H1 (cell line): ENCODE measurements at regions not wholly inside any gene's neighbourhood (a gene's known extent, or its start where the extent isn't known, plus 50 kb on each side); places are given as distances from the start of the nearest gene placed in this dataset.

Source experiments
- CTCF ChIA-PET: fragments of 300-600 bp; sonication (Branson Sonifier 250); formaldehyde crosslinking; loops from one replicate; lab custom pipeline; 2021; ENCODE audit not compliant: partially characterized antibody; lab: Charles Lee
- POLR2A ChIA-PET: fragments of 300-600 bp; sonication (Branson Sonifier 250); formaldehyde crosslinking; loops from one replicate; lab custom pipeline; 2021; ENCODE audit warnings: inconsistent platforms; ENCODE audit not compliant: partially characterized antibody; lab: Charles Lee
- DNase-seq, 2 experiments: peaks; one replicate each; pipeline versions ENCODE4 v3.0.0 to v3.0.0-alpha.2; 2010 to 2022; ENCODE audit warnings: low spot score in 2 of 2, low read depth in 1 of 2, mixed read lengths in 1 of 2
- FAIRE-seq: peaks from 2 replicates; lab custom pipeline; 2011; peaks lifted over from hg19 to GRCh38; lab: Jason Lieb, UNC
- H2AFZ ChIP-seq: 2 replicates; pipeline ENCODE4 v1.8.1; 2012; ENCODE audit warnings: low read length, inconsistent platforms
- H2AK5ac ChIP-seq: 2 replicates; pipeline ENCODE4 v1.6.1; 2013; ENCODE audit warnings: low read depth, low read length
- H2BK120ac ChIP-seq: replicated peaks from 2 replicates; pipeline ENCODE3; 2013; ENCODE audit warnings: low read depth, low read length, inconsistent platforms
- H2BK12ac ChIP-seq: 2 replicates; pipeline ENCODE4 v1.6.1; 2013; ENCODE audit warnings: low read depth, low read length
- H2BK15ac ChIP-seq: 2 replicates; pipeline ENCODE4 v1.6.1; 2013; ENCODE audit warnings: low read length
- H2BK20ac ChIP-seq: 2 replicates; pipeline ENCODE4 v1.6.1; 2013; ENCODE audit warnings: low read length
- H2BK5ac ChIP-seq: 2 replicates; pipeline ENCODE4 v1.6.1; 2013; ENCODE audit warnings: low read depth, low read length
- H3K14ac ChIP-seq: 2 replicates; pipeline ENCODE4 v1.6.1; 2013; ENCODE audit warnings: inconsistent platforms; ENCODE audit not compliant: insufficient read length
- H3K18ac ChIP-seq: 2 replicates; pipeline ENCODE4 v1.6.1; 2013; ENCODE audit warnings: low read length; ENCODE audit errors: extremely low read depth
- H3K23ac ChIP-seq: 2 replicates; pipeline ENCODE4 v1.6.1; 2013; ENCODE audit warnings: inconsistent platforms; ENCODE audit not compliant: insufficient read length
- H3K23me2 ChIP-seq: 2 replicates; pipeline ENCODE4 v1.6.1; 2013; ENCODE audit warnings: low read depth, low read length
- H3K27ac ChIP-seq: 2 replicates; pipeline ENCODE4 v1.6.1; 2011; ENCODE audit warnings: low read depth, low read length, inconsistent platforms
- H3K27me3 ChIP-seq, 4 experiments: replicated peaks in 1 of 4; 1 replicate in 1 of 4; 2 replicates in 3 of 4; pipeline versions ENCODE4 v1.6.1 to v1.8.1; 2011 to 2013; ENCODE audit warnings: low read length in 3 of 4, mild to moderate bottlenecking in 3 of 4, inconsistent platforms in 2 of 4, mixed read lengths in 2 of 4, moderate library complexity in 1 of 4; ENCODE audit not compliant: control insufficient read depth in 3 of 4, insufficient read depth in 3 of 4; ENCODE audit errors: extremely low read depth in 1 of 4
- H3K36me3 ChIP-seq, 4 experiments: 2 replicates each; pipeline versions ENCODE4 v1.6.1 to v1.8.1; 2011 to 2013; ENCODE audit warnings: mild to moderate bottlenecking in 4 of 4, low read length in 3 of 4, moderate library complexity in 2 of 4, control low read depth in 1 of 4, inconsistent platforms in 1 of 4; ENCODE audit not compliant: insufficient read depth in 4 of 4, control insufficient read depth in 2 of 4
- H3K4ac ChIP-seq: replicated peaks from 2 replicates; pipeline ENCODE3; 2013; ENCODE audit warnings: low read length, low read depth, mixed read lengths, inconsistent platforms; ENCODE audit not compliant: insufficient read length
- H3K4me1 ChIP-seq, 4 experiments: replicated peaks in 1 of 4; 1 replicate in 1 of 4; 2 replicates in 3 of 4; pipeline versions ENCODE4 v1.6.1 to v1.8.1; 2011 to 2013; ENCODE audit warnings: low read length in 3 of 4, inconsistent platforms in 2 of 4, mixed read lengths in 1 of 4; ENCODE audit not compliant: insufficient read depth in 4 of 4, control insufficient read depth in 3 of 4
- H3K4me2 ChIP-seq, 2 experiments: 2 replicates each; pipeline versions ENCODE4 v1.6.1 to v1.8.1; 2011 to 2013; ENCODE audit warnings: low read depth in 2 of 2, low read length in 2 of 2, control low read depth in 1 of 2, inconsistent platforms in 1 of 2, mild to moderate bottlenecking in 1 of 2; ENCODE audit not compliant: insufficient read depth in 1 of 2
- H3K4me3 ChIP-seq, 4 experiments: fragments of 200-600, 300-600 bp in 1 of 4; sonication (generic), shearing (Covaris generic), sonication (Bioruptor Twin) in 1 of 4; 2 replicates each; pipeline versions ENCODE4 v1.5.1 to v1.8.1; 2011 to 2016; ENCODE audit warnings: low read length in 4 of 4, low read depth in 3 of 4, control low read depth in 2 of 4, inconsistent platforms in 2 of 4, mild to moderate bottlenecking in 2 of 4, mixed read lengths in 1 of 4, moderate library complexity in 1 of 4; ENCODE audit not compliant: insufficient read depth in 2 of 4; ENCODE audit errors: extremely low read depth in 1 of 4
- H3K56ac ChIP-seq: replicated peaks from 2 replicates; pipeline ENCODE3; 2013; ENCODE audit warnings: low read depth, mild to moderate bottlenecking, mixed read lengths, low read length, inconsistent platforms; ENCODE audit not compliant: insufficient read length
- H3K79me1 ChIP-seq: 2 replicates; pipeline ENCODE4 v1.6.1; 2013; ENCODE audit warnings: low read depth, low read length, control low read depth
- H3K79me2 ChIP-seq, 2 experiments: 2 replicates each; pipeline versions ENCODE4 v1.6.1 to v1.8.1; 2012 to 2013; ENCODE audit warnings: low read length in 2 of 2, mild to moderate bottlenecking in 2 of 2, inconsistent platforms in 1 of 2; ENCODE audit not compliant: insufficient read depth in 2 of 2, control insufficient read depth in 1 of 2
- H3K9ac ChIP-seq, 4 experiments: replicated peaks in 1 of 4; 1 replicate in 1 of 4; 2 replicates in 3 of 4; pipeline versions ENCODE4 v1.6.1 to v1.8.1; 2011 to 2013; ENCODE audit warnings: low read depth in 3 of 4, low read length in 3 of 4, control low read depth in 2 of 4, mild to moderate bottlenecking in 2 of 4, moderate library complexity in 2 of 4, inconsistent platforms in 1 of 4; ENCODE audit errors: extremely low read depth in 1 of 4
- H3K9me3 ChIP-seq, 2 experiments: 2 replicates each; pipeline versions ENCODE4 v1.6.1 to v1.8.1; 2012 to 2013; ENCODE audit warnings: mild to moderate bottlenecking in 2 of 2, moderate library complexity in 2 of 2, control low read depth in 1 of 2, inconsistent platforms in 1 of 2, low read depth in 1 of 2, low read length in 1 of 2, mixed read lengths in 1 of 2; ENCODE audit not compliant: insufficient read depth in 2 of 2
- H4K20me1 ChIP-seq, 2 experiments: replicated peaks in 1 of 2; 2 replicates each; pipeline versions ENCODE3 to v1.8.1; 2011 to 2013; ENCODE audit warnings: inconsistent platforms in 2 of 2, low read length in 2 of 2, mild to moderate bottlenecking in 1 of 2; ENCODE audit not compliant: insufficient read depth in 2 of 2, control insufficient read depth in 1 of 2
- H4K5ac ChIP-seq: 2 replicates; pipeline ENCODE4 v1.6.1; 2013; ENCODE audit warnings: low read length, low read depth, mixed read lengths, inconsistent platforms; ENCODE audit not compliant: insufficient read length
- H4K8ac ChIP-seq: 2 replicates; pipeline ENCODE4 v1.8.0; 2013; ENCODE audit warnings: mild to moderate bottlenecking, moderate library complexity, low read length, inconsistent platforms; ENCODE audit not compliant: insufficient read depth; ENCODE audit errors: extremely low read depth
- H4K91ac ChIP-seq: replicated peaks from 2 replicates; pipeline ENCODE3; 2013; ENCODE audit warnings: low read length, mixed read lengths, inconsistent platforms; ENCODE audit not compliant: insufficient read length
- CHD1 ChIP-seq: IDR thresholded peaks from 2 replicates; pipeline ENCODE4 v1.6.1; 2012; ENCODE audit warnings: low read depth, low read length, improper control_type of control experiment
- CTBP2 ChIP-seq: IDR thresholded peaks from 2 replicates; pipeline ENCODE4 v1.7.0; 2011; ENCODE audit warnings: borderline replicate concordance, mild to moderate bottlenecking, moderate library complexity, mixed read lengths, low read length; ENCODE audit not compliant: insufficient read depth, insufficient read length
- E2F6 ChIP-seq: IDR thresholded peaks from 2 replicates; pipeline ENCODE4 v1.6.1; 2012; ENCODE audit warnings: inconsistent platforms
- MAX ChIP-seq: IDR thresholded peaks from 2 replicates; pipeline ENCODE4 v1.6.1; 2012; ENCODE audit warnings: inconsistent platforms
- POLR2AphosphoS5 ChIP-seq: IDR thresholded peaks from 2 replicates; pipeline ENCODE4 v1.6.1; 2011; ENCODE audit warnings: low read depth, low read length
- RAD21 ChIP-seq, 2 experiments: IDR thresholded peaks in 1 of 2; conservative IDR thresholded peaks in 1 of 2; 2 replicates each; pipeline ENCODE4 v1.6.1; 2011; ENCODE audit warnings: low read depth in 2 of 2, low read length in 2 of 2, improper control_type of control experiment in 1 of 2, inconsistent platforms in 1 of 2, mild to moderate bottlenecking in 1 of 2, moderate library complexity in 1 of 2
- SIX5 ChIP-seq: IDR thresholded peaks from 2 replicates; pipeline ENCODE4 v1.6.1; 2011; ENCODE audit warnings: mild to moderate bottlenecking, low read depth, low read length
- SUZ12 ChIP-seq: fragments of 200-600 bp; sonication (generic); IDR thresholded peaks from 2 replicates; pipeline ENCODE4 v1.6.1; 2012; ENCODE audit warnings: mild to moderate bottlenecking, inconsistent platforms, low read length, moderate library complexity, mixed read lengths
- TBP ChIP-seq: IDR thresholded peaks from 2 replicates; pipeline ENCODE4 v1.6.1; 2011; ENCODE audit warnings: low read depth, low read length, improper control_type of control experiment
- TEAD4 ChIP-seq: IDR thresholded peaks from 2 replicates; pipeline ENCODE4 v1.6.1; 2012; ENCODE audit warnings: low read depth, low read length, inconsistent platforms, mixed read lengths
- USF2 ChIP-seq: IDR thresholded peaks from 2 replicates; pipeline ENCODE4 v1.6.1; 2011; ENCODE audit warnings: low read length, improper control_type of control experiment
- YY1 ChIP-seq: IDR thresholded peaks from 2 replicates; pipeline ENCODE4 v1.6.1; 2011; ENCODE audit warnings: low read depth, mild to moderate bottlenecking, low read length
- WGBS, 2 experiments: shearing (Covaris generic) in 1 of 2; methylation state at CpG; one replicate each; pipeline versions ENCODE4 v1.1.6 to v1.1.7; 2013 to 2015; ENCODE audit warnings: low lambda C conversion rate in 2 of 2, mixed read lengths in 2 of 2, inconsistent platforms in 1 of 2, low coverage in 1 of 2, missing lambda C conversion rate in 1 of 2; ENCODE audit not compliant: insufficient replicate concordance in 2 of 2, insufficient coverage in 1 of 2, insufficient read length in 1 of 2; ENCODE audit errors: extremely low coverage in 1 of 2, missing lambda C conversion rate in 1 of 2; 5-methylcytosine and 5-hydroxymethylcytosine counted together

- H3K27me3 ChIP-seq: no peaks in the 10 kb centered on the region
- no peaks in the 10 kb centered on the region for H4K20me1 ChIP-seq
- H2BK120ac ChIP-seq: no peak overlapping the region
- H2BK12ac ChIP-seq: no peak overlapping the region
- no peaks in the 10 kb centered on the region for H3K23me2 ChIP-seq
- H2BK5ac ChIP-seq: no peak overlapping the region
- H4K5ac ChIP-seq: no peak overlapping the region
- H3K4ac ChIP-seq: no peak overlapping the region
- H3K9me3 ChIP-seq: no peaks in the 10 kb centered on the region
- H3K79me2 ChIP-seq: no peaks in the 10 kb centered on the region
- no peak overlapping the region for H3K4me2 ChIP-seq
- H4K91ac ChIP-seq: no peak overlapping the region
- TF ChIP-seq POLR2AphosphoS5: no peak
- TF ChIP-seq YY1: no peak
- TF ChIP-seq E2F6: no peak
- no peak for TF ChIP-seq RAD21 (IDR thresholded peaks at IDR 0.05 in 1 of 2, conservative IDR thresholded peaks at IDR 0.05 in 1 of 2; ENCODE audit: low read depth in 2 of 2, low read length in 2 of 2)
- TF ChIP-seq SUZ12: no peak
- no peak for TF ChIP-seq CHD1
- TF ChIP-seq TEAD4: no peak
- TF ChIP-seq CTBP2: no peak
- no peak for TF ChIP-seq TBP
- no peak for TF ChIP-seq SIX5
- no peak for TF ChIP-seq MAX
- TF ChIP-seq USF2: no peak
- H2BK20ac ChIP-seq: no peak overlapping the region
- no peak overlapping the region for H3K9ac ChIP-seq
- H4K8ac ChIP-seq: no peak overlapping the region
- H2AFZ ChIP-seq: 0 out of 2 replicates have a peak overlapping the region, but pooled peaks have one; percentile 76
- H3K79me1 ChIP-seq: no peaks in the 10 kb centered on the region
- H3K23ac ChIP-seq: no peak overlapping the region
- ChIA-PET CTCF (interaction anchor here (0.6 to 1.2 kb wide), 3 partner anchors 17 to 168 kb away, joined by 3 to 4 read pairs (median 3); no protein-coding TSS in a partner anchor), POLR2A (no interaction called here)
- no peak overlapping the region for H2BK15ac ChIP-seq
- 87% methylated on average over 9 of the region's 9 CpGs; no CpG with 5 or more reads in 1 of the 2 experiments for WGBS, 2 experiments
- H3K56ac ChIP-seq: no peak overlapping the region
- no peak for FAIRE-seq
- H2AK5ac ChIP-seq: no peak overlapping the region
- no peak for DNase-seq
- no peak overlapping the region for H3K27ac ChIP-seq
- H3K14ac ChIP-seq: no peak overlapping the region
- no peaks in the 10 kb centered on the region; a peak in 1 of 7 replicates for H3K4me1 ChIP-seq
- H3K36me3 ChIP-seq: no peaks in the 10 kb centered on the region
- no peak overlapping the region for H3K18ac ChIP-seq
- no peak overlapping the region for H3K4me3 ChIP-seq
These were observed 76.5 kb downstream of the RAD51AP2 start for GRCh38 chr2:17441790-17442189.
